PC-3 (cell line): ENCODE measurements at regions not wholly inside any gene's neighbourhood (a gene's known extent, or its start where the extent isn't known, plus 50 kb on each side); places are given as distances from the start of the nearest gene placed in this dataset.

Experiments used
- ATAC-seq: fragments of 200-7000 bp; cut with Tn5 transposase; 2 replicates; pipeline ENCODE4 v1.9.1; 2020; ENCODE audit warnings: mild to moderate bottlenecking, moderate library complexity
- BruUV-seq: library from RNA; stranded (reverse); fragments of 400-500 nt; replicated peaks from 2 replicates; lab custom pipeline; 2021; lab: Mats Ljungman, UMichigan
- CTCF ChIA-PET: fragments of 300-600 bp; sonication (Branson Sonifier 250); formaldehyde crosslinking; loops from one replicate; lab custom pipeline; 2022; ENCODE audit warnings: antibody characterized with exemption; lab: Charles Lee
- POLR2A ChIA-PET: fragments of 300-600 bp; sonication (Branson Sonifier 250); formaldehyde crosslinking; loops from one replicate; lab custom pipeline; 2022; ENCODE audit warnings: antibody characterized with exemption; ENCODE audit not compliant: unreplicated experiment; lab: Charles Lee
- DNase-seq: peaks from one replicate; pipeline ENCODE4 v3.0.0-alpha.2; 2015
- H2AFZ ChIP-seq: fragments of 300-600 bp; sonication (generic); 2 replicates; pipeline ENCODE4 v1.6.0; 2016; ENCODE audit warnings: antibody characterized with exemption, low read length
- H3F3A ChIP-seq: fragments of 300-600 bp; sonication (generic); one replicate; pipeline ENCODE4 v1.6.0; 2017; ENCODE audit warnings: antibody characterized with exemption, low read length, control low read depth, mild to moderate bottlenecking; ENCODE audit not compliant: unreplicated experiment
- H3K27ac ChIP-seq: fragments of 300-600 bp; sonication (generic); 2 replicates; pipeline ENCODE4 v1.5.1; 2016; ENCODE audit warnings: mild to moderate bottlenecking, low read length
- H3K27me3 ChIP-seq: fragments of 300-600 bp; sonication (generic); 2 replicates; pipeline ENCODE4 v1.6.1; 2016; ENCODE audit warnings: low read length, mixed read lengths
- H3K36me3 ChIP-seq: fragments of 300-600 bp; sonication (generic); 2 replicates; pipeline ENCODE4 v1.6.1; 2016; ENCODE audit warnings: low read depth, mixed run types, low read length, mixed read lengths
- H3K4me1 ChIP-seq: fragments of 300-600 bp; sonication (generic); 2 replicates; pipeline ENCODE4 v1.5.1; 2016; ENCODE audit warnings: low read length; ENCODE audit not compliant: insufficient read depth
- H3K4me2 ChIP-seq: fragments of 300-600 bp; sonication (generic); 2 replicates; pipeline ENCODE4 v1.6.0; 2016; ENCODE audit warnings: low read length
- H3K4me3 ChIP-seq: fragments of 300-600 bp; sonication (generic); 2 replicates; pipeline ENCODE4 v1.5.1; 2016; ENCODE audit warnings: mild to moderate bottlenecking, low read length, mixed read lengths
- H3K79me2 ChIP-seq: fragments of 300-600 bp; sonication (generic); 2 replicates; pipeline ENCODE4 v1.6.1; 2017; ENCODE audit warnings: low read length, mixed read lengths
- H3K9ac ChIP-seq: fragments of 300-600 bp; sonication (generic); 2 replicates; pipeline ENCODE4 v1.6.0; 2016; ENCODE audit warnings: mild to moderate bottlenecking, low read length
- H3K9me2 ChIP-seq: fragments of 300-600 bp; sonication (generic); replicated peaks from 2 replicates; pipeline ENCODE4 v1.6.1; 2016; ENCODE audit warnings: mixed run types, low read length, mixed read lengths
- H3K9me3 ChIP-seq: fragments of 300-600 bp; sonication (generic); 2 replicates; pipeline ENCODE4 v1.6.1; 2016; ENCODE audit warnings: low read length, mixed read lengths
- H4K20me1 ChIP-seq: fragments of 300-600 bp; sonication (generic); 2 replicates; pipeline ENCODE4 v1.6.1; 2016; ENCODE audit warnings: low read length, mixed read lengths
- CTCF ChIP-seq: fragments of 300-600 bp; sonication (generic); conservative IDR thresholded peaks from 2 replicates; pipeline ENCODE4 v1.5.1; 2017; ENCODE audit warnings: antibody characterized with exemption, low read depth, mild to moderate bottlenecking, low read length
- EZH2 ChIP-seq: fragments of 300-600 bp; sonication (generic); IDR thresholded peaks from one replicate; pipeline ENCODE4 v1.6.1; 2017; ENCODE audit warnings: antibody characterized with exemption, mild to moderate bottlenecking, low read length; ENCODE audit not compliant: unreplicated experiment
- EZH2phosphoT487 ChIP-seq: fragments of 300-600 bp; sonication (generic); IDR thresholded peaks from 2 replicates; pipeline ENCODE4 v1.6.1; 2018; ENCODE audit warnings: mild to moderate bottlenecking, antibody characterized with exemption, low read length, borderline replicate concordance
- intact Hi-C: fragments of 100-400 bp; cut with micrococcal nuclease; formaldehyde crosslinking; loops from 2 replicates; pipeline ENCODE4 v1.9.0; 2023

- H4K20me1 ChIP-seq = no peaks in the 10 kb centered on the region
- H3K9me2 ChIP-seq = no peaks in the 10 kb centered on the region
- ATAC-seq (peak; percentile 40; the same call in 1 of the 2 replicates), DNase-seq (no peak)
- H3K4me3 ChIP-seq = no peak overlapping the region
- no peak overlapping the region for H3K4me2 ChIP-seq
- H2AFZ ChIP-seq = no peak overlapping the region
- POLR2A ChIA-PET = no interaction called here
- no peak overlapping the region for H3K9ac ChIP-seq
- no peaks in the 10 kb centered on the region for H3K79me2 ChIP-seq
- H3K27me3 ChIP-seq = no peaks in the 10 kb centered on the region
- CTCF ChIA-PET = no interaction called here
- no peak for TF ChIP-seq CTCF
- TF ChIP-seq EZH2 = no peak
- no peak for TF ChIP-seq EZH2phosphoT487
- no peaks in the 10 kb centered on the region for H3K4me1 ChIP-seq
- intact Hi-C loops = no loop called here
- no TSS peak for BruUV-seq
- H3K36me3 ChIP-seq = no peaks in the 10 kb centered on the region
- no peaks in the 10 kb centered on the region for H3K9me3 ChIP-seq
- H3F3A ChIP-seq = no peaks in the 10 kb centered on the region
- no peak overlapping the region for H3K27ac ChIP-seq
Measured at GRCh38 chr2:196551014-196551413, 88.5 kb upstream of the CCDC150 start.

GRCh38 chr2:196555161-196555560 is 84.4 kb upstream of the CCDC150 start:
- CTCF ChIA-PET = no interaction called here
- TF ChIP-seq EZH2phosphoT487 (no peak), EZH2 (no peak), CTCF (no peak)
- no TSS peak for BruUV-seq

GRCh38 chr2:196555726-196556125 is 83.8 kb upstream of the CCDC150 start:
- Histone ChIP-seq H3K4me2 (no peak overlapping the region), H4K20me1 (no peaks in the 10 kb centered on the region), H3K9me2 (no peaks in the 10 kb centered on the region), H3K9me3 (no peaks in the 10 kb centered on the region), H3K27ac (no peak overlapping the region), H3F3A (no peaks in the 10 kb centered on the region), H3K36me3 (no peaks in the 10 kb centered on the region), H3K9ac (no peak overlapping the region), H3K4me3 (no peak overlapping the region), H3K27me3 (no peaks in the 10 kb centered on the region), H3K4me1 (no peaks in the 10 kb centered on the region), H3K79me2 (no peaks in the 10 kb centered on the region), H2AFZ (no peak overlapping the region)
- ChIA-PET POLR2A (no interaction called here), CTCF (no interaction called here)
- no TSS peak for BruUV-seq
- DNase-seq (no peak), ATAC-seq (no peak)
- TF ChIP-seq CTCF (no peak), EZH2phosphoT487 (no peak), EZH2 (no peak)
- intact Hi-C loops = no loop called here

More at GRCh38 chr2:196555161-196555560, 84.4 kb upstream of the CCDC150 start:
- H3F3A ChIP-seq = no peaks in the 10 kb centered on the region
- no peaks in the 10 kb centered on the region for H3K79me2 ChIP-seq
- POLR2A ChIA-PET = no interaction called here
- H3K4me3 ChIP-seq = no peak overlapping the region
- no peaks in the 10 kb centered on the region for H3K27me3 ChIP-seq
- no peaks in the 10 kb centered on the region for H3K4me1 ChIP-seq
- DNase-seq (no peak), ATAC-seq (no peak)
- H4K20me1 ChIP-seq = no peaks in the 10 kb centered on the region
- intact Hi-C loops = no loop called here
- no peaks in the 10 kb centered on the region for H3K36me3 ChIP-seq
- H3K27ac ChIP-seq = no peak overlapping the region
- no peaks in the 10 kb centered on the region for H3K9me3 ChIP-seq
- H3K9me2 ChIP-seq = no peaks in the 10 kb centered on the region
- no peak overlapping the region for H3K9ac ChIP-seq
- H3K4me2 ChIP-seq = no peak overlapping the region
- no peak overlapping the region for H2AFZ ChIP-seq
